GM23338 (cell line): ENCODE measurements at regions not wholly inside any gene's neighbourhood (a gene's known extent, or its start where the extent isn't known, plus 50 kb on each side); places are given as distances from the start of the nearest gene placed in this dataset.

ENCODE experiments used
- ATAC-seq: fragments of 200-7000 bp; cut with Tn5 transposase; 3 replicates; pipeline ENCODE4 v1.9.1; 2020
- DNase-seq: peaks from one replicate; pipeline ENCODE4 v3.0.0-alpha.2; 2015; ENCODE audit warnings: low spot score
- H2AFZ ChIP-seq: fragments of 200-600 bp; sonication (generic); 2 replicates; pipeline ENCODE4 v1.8.0; 2016; ENCODE audit warnings: antibody characterized with exemption, mild to moderate bottlenecking, moderate library complexity
- H3F3A ChIP-seq: fragments of 200-600 bp; sonication (generic); replicated peaks from 2 replicates; pipeline ENCODE4 v1.8.0; 2017; ENCODE audit warnings: antibody characterized with exemption, mixed run types, low read depth
- H3K27ac ChIP-seq: fragments of 200-600 bp; sonication (generic); 2 replicates; pipeline ENCODE4 v1.6.1; 2016; ENCODE audit warnings: low read depth
- H3K27me3 ChIP-seq: fragments of 200-600 bp; sonication (generic); 2 replicates; pipeline ENCODE4 v1.8.0; 2016; ENCODE audit warnings: mild to moderate bottlenecking, mixed run types, moderate library complexity; ENCODE audit not compliant: insufficient read depth
- H3K36me3 ChIP-seq: fragments of 200-600 bp; sonication (generic); 2 replicates; pipeline ENCODE4 v1.8.0; 2016; ENCODE audit warnings: mild to moderate bottlenecking; ENCODE audit not compliant: insufficient read depth
- H3K4me1 ChIP-seq: fragments of 200-600 bp; sonication (generic); 2 replicates; pipeline ENCODE4 v1.8.0; 2016; ENCODE audit warnings: mild to moderate bottlenecking, moderate library complexity; ENCODE audit not compliant: insufficient read depth
- H3K4me2 ChIP-seq: fragments of 200-600 bp; sonication (generic); 2 replicates; pipeline ENCODE4 v1.7.1; 2017; ENCODE audit warnings: mixed run types
- H3K4me3 ChIP-seq: fragments of 200-600 bp; sonication (generic); 2 replicates; pipeline ENCODE4 v1.6.1; 2016; ENCODE audit warnings: mixed run types
- H3K79me2 ChIP-seq: fragments of 200-600 bp; sonication (generic); replicated peaks from 2 replicates; pipeline ENCODE4 v1.8.0; 2017; ENCODE audit warnings: mild to moderate bottlenecking; ENCODE audit not compliant: insufficient read depth
- H3K9me2 ChIP-seq: fragments of 200-600 bp; sonication (generic); 2 replicates; pipeline ENCODE4 v1.8.0; 2017; ENCODE audit not compliant: insufficient read depth
- H4K20me1 ChIP-seq: fragments of 200-600 bp; sonication (generic); replicated peaks from 2 replicates; pipeline ENCODE4 v1.8.0; 2017; ENCODE audit warnings: mild to moderate bottlenecking; ENCODE audit not compliant: insufficient read depth
- H3K27ac Mint-ChIP-seq: 2 replicates; pipeline ENCODE4 v1.8.0; 2020; ENCODE audit warnings: inconsistent platforms, mild to moderate bottlenecking, moderate library complexity, mixed read lengths
- H3K27me3 Mint-ChIP-seq: 3 replicates; pipeline ENCODE4 v1.8.0; 2022; ENCODE audit warnings: low read depth, mild to moderate bottlenecking, moderate library complexity, mixed read lengths, inconsistent platforms; ENCODE audit not compliant: insufficient read depth, poor library complexity
- H3K36me3 Mint-ChIP-seq: 3 replicates; pipeline ENCODE4 v1.8.0; 2021; ENCODE audit warnings: low read depth, mild to moderate bottlenecking, inconsistent platforms, moderate library complexity, mixed read lengths
- H3K4me1 Mint-ChIP-seq: 3 replicates; pipeline ENCODE4 v1.8.0; 2020; ENCODE audit warnings: mild to moderate bottlenecking, inconsistent platforms, mixed read lengths
- H3K4me3 Mint-ChIP-seq: 3 replicates; pipeline ENCODE4 v1.8.0; 2021; ENCODE audit warnings: moderate library complexity, mild to moderate bottlenecking, inconsistent platforms, mixed read lengths
- H3K9me3 Mint-ChIP-seq: 3 replicates; pipeline ENCODE4 v1.8.0; 2020; ENCODE audit warnings: moderate library complexity, mild to moderate bottlenecking, inconsistent platforms, mixed read lengths
- EZH2 ChIP-seq: fragments of 200-600 bp; sonication (generic); IDR thresholded peaks from one replicate; pipeline ENCODE4 v1.8.0; 2017; ENCODE audit warnings: antibody characterized with exemption, mild to moderate bottlenecking, low read depth; ENCODE audit not compliant: unreplicated experiment
- EZH2phosphoT487 ChIP-seq: fragments of 200-600 bp; sonication (generic); IDR thresholded peaks from one replicate; pipeline ENCODE4 v1.8.1; 2018; ENCODE audit warnings: antibody characterized with exemption; ENCODE audit not compliant: unreplicated experiment
- JUNB ChIP-seq: IDR thresholded peaks from one replicate; pipeline ENCODE4 v1.6.1; 2016; ENCODE audit warnings: antibody characterized with exemption; ENCODE audit not compliant: unreplicated experiment
- NANOG ChIP-seq: IDR thresholded peaks from 2 replicates; pipeline ENCODE4 v1.6.1; 2016; ENCODE audit warnings: antibody characterized with exemption, borderline replicate concordance
- STAT1 ChIP-seq: IDR thresholded peaks from one replicate; pipeline ENCODE4 v1.6.1; 2016; ENCODE audit warnings: antibody characterized with exemption; ENCODE audit not compliant: unreplicated experiment
- ZNF114 ChIP-seq: fragments of 250-450 bp; sonication (Bioruptor Pico); IDR thresholded peaks from 2 replicates; pipeline ENCODE4 v1.5.0; 2020; ENCODE audit warnings: mild to moderate bottlenecking, moderate library complexity
- TF ChIP-seq, protein P1 (sequence below): fragments of 250-450 bp; sonication (Bioruptor Pico); IDR thresholded peaks from 2 replicates; pipeline ENCODE4 v1.5.0; 2020; ENCODE audit warnings: mild to moderate bottlenecking, moderate library complexity

DNA sequence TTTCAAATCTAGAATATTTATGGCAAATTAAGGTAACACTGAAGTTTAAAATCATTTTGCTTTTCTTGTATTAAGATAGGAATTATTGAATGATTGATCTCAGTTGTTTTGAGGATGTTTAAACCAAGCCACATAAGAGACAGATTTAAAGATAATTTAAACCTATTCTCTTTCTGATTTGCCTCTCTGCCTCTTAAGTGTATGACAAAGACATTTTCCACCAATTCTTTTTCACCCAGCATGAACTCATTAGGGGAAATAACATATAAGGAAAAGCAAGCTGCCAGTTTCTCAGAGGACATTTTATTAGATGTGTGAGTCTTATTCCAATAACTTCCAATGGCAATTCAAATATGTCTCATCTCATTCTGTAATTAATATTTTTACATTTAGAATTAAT lies 568.3 kb upstream of the MEF2C start (continued):
- no peak for TF ChIP-seq EZH2phosphoT487

DNA sequence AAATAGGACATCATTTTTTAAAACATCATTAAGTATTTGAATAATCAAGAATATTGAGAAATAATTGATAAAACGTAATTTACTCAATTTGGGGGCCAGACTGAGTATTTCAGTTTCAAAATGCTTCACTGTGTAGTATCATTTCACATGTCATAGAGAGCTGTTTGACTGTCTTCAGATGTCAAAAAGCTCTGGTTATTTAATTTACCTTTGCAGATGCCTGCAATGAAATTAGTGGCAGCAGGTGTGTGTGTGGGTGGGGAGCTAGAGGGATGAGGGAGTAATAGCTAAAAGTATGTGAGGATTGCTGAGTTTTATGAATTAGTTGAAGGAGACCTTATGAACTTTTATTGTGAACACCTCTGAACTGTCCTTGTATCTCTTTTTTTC lies 567.2 kb upstream of the MEF2C start:
- peaks cover 43% of the 10 kb centered on the region for H3K4me1 Mint-ChIP-seq
- no peaks in the 10 kb centered on the region for H3F3A ChIP-seq
- no peaks in the 10 kb centered on the region for H3K36me3 Mint-ChIP-seq
- H3K4me2 ChIP-seq: no peak overlapping the region
- TF ChIP-seq EZH2phosphoT487 (no peak), ZNF114 (no peak), NANOG (no peak), EZH2 (no peak), STAT1 (no peak), JUNB (no peak)
- TF ChIP-seq, protein P1, sequence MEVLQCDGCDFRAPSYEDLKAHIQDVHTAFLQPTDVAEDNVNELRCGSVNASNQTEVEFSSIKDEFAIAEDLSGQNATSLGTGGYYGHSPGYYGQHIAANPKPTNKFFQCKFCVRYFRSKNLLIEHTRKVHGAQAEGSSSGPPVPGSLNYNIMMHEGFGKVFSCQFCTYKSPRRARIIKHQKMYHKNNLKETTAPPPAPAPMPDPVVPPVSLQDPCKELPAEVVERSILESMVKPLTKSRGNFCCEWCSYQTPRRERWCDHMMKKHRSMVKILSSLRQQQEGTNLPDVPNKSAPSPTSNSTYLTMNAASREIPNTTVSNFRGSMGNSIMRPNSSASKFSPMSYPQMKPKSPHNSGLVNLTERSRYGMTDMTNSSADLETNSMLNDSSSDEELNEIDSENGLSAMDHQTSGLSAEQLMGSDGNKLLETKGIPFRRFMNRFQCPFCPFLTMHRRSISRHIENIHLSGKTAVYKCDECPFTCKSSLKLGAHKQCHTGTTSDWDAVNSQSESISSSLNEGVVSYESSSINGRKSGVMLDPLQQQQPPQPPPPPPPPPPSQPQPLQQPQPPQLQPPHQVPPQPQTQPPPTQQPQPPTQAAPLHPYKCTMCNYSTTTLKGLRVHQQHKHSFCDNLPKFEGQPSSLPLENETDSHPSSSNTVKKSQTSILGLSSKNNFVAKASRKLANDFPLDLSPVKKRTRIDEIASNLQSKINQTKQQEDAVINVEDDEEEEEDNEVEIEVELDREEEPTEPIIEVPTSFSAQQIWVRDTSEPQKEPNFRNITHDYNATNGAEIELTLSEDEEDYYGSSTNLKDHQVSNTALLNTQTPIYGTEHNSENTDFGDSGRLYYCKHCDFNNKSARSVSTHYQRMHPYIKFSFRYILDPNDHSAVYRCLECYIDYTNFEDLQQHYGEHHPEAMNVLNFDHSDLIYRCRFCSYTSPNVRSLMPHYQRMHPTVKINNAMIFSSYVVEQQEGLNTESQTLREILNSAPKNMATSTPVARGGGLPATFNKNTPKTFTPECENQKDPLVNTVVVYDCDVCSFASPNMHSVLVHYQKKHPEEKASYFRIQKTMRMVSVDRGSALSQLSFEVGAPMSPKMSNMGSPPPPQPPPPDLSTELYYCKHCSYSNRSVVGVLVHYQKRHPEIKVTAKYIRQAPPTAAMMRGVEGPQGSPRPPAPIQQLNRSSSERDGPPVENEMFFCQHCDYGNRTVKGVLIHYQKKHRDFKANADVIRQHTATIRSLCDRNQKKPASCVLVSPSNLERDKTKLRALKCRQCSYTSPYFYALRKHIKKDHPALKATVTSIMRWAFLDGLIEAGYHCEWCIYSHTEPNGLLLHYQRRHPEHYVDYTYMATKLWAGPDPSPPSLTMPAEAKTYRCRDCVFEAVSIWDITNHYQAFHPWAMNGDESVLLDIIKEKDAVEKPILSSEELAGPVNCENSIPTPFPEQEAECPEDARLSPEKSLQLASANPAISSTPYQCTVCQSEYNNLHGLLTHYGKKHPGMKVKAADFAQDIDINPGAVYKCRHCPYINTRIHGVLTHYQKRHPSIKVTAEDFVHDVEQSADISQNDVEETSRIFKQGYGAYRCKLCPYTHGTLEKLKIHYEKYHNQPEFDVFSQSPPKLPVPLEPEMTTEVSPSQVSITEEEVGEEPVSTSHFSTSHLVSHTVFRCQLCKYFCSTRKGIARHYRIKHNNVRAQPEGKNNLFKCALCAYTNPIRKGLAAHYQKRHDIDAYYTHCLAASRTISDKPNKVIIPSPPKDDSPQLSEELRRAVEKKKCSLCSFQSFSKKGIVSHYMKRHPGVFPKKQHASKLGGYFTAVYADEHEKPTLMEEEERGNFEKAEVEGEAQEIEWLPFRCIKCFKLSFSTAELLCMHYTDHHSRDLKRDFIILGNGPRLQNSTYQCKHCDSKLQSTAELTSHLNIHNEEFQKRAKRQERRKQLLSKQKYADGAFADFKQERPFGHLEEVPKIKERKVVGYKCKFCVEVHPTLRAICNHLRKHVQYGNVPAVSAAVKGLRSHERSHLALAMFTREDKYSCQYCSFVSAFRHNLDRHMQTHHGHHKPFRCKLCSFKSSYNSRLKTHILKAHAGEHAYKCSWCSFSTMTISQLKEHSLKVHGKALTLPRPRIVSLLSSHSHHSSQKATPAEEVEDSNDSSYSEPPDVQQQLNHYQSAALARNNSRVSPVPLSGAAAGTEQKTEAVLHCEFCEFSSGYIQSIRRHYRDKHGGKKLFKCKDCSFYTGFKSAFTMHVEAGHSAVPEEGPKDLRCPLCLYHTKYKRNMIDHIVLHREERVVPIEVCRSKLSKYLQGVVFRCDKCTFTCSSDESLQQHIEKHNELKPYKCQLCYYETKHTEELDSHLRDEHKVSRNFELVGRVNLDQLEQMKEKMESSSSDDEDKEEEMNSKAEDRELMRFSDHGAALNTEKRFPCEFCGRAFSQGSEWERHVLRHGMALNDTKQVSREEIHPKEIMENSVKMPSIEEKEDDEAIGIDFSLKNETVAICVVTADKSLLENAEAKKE (CRISPR knock-in tag): no peak
- H2AFZ ChIP-seq: no peak overlapping the region
- H3K4me3 ChIP-seq: no peak overlapping the region
- H3K27me3 ChIP-seq: no peaks in the 10 kb centered on the region
- ATAC-seq (no peak), DNase-seq (no peak)
- 0 out of 2 replicates have a peak overlapping the region, but pooled peaks have one; percentile 55 for H3K27ac Mint-ChIP-seq
- H3K36me3 ChIP-seq: no peaks in the 10 kb centered on the region
- no peak overlapping the region for H3K27ac ChIP-seq
- no peaks in the 10 kb centered on the region for H3K79me2 ChIP-seq
- no peaks in the 10 kb centered on the region for H4K20me1 ChIP-seq
- peaks cover 42% of the 10 kb centered on the region for H3K4me1 ChIP-seq
- no peaks in the 10 kb centered on the region for H3K9me3 Mint-ChIP-seq
- no peak overlapping the region for H3K4me3 Mint-ChIP-seq
- H3K9me2 ChIP-seq: no peaks in the 10 kb centered on the region
- peaks cover 2% of the 10 kb centered on the region for H3K27me3 Mint-ChIP-seq
